ENCODE measurements at regions not wholly inside any gene's neighbourhood (a gene's known extent, or its start where the extent isn't known, plus 50 kb on each side); places are given as distances from the start of the nearest gene placed in this dataset.

GRCh38 chr2:236728916-236729670 is 159.5 kb downstream of the ACKR3 start:
- Histone ChIP-seq H3K9me3 (no peaks in the 10 kb centered on the region), H3K4me3 (no peak overlapping the region), H3K27ac (no peak overlapping the region), H3K4me1 (peaks cover 0 to 6% (median 0%) of the 10 kb centered on the region in 4 donors), H3K27me3 (no peaks in the 10 kb centered on the region), H3K36me3 (no peaks in the 10 kb centered on the region)
- intact Hi-C loops (cut with DNase I; ENCODE audit: low total_unique reads), result no loop called here
- WGBS, 2 donors (ENCODE audit: low coverage in 1 of 2), result 50 to 72% methylated on average over 6 to 13 of the region's 13 CpGs
- in situ Hi-C loops (cut with MboI; ENCODE audit: low pct_ligation_motif_present in 1 of 4, low pct_unique_long_range_greater_than_20kb in 1 of 4, low sequenced_read_pairs in 3 of 4), result no loop called here
- TF ChIP-seq POLR2A (IDR thresholded peaks at IDR 0.05) (no peak), POLR2AphosphoS5 (IDR thresholded peaks at IDR 0.05) (no peak), EP300 (IDR thresholded peaks at IDR 0.05; ENCODE audit: low read depth) (no peak), CTCF (IDR thresholded peaks at IDR 0.05) (no peak)
- DNase-seq, result no peak

- intact Hi-C loops (cut with DNase I; ENCODE audit: low total_unique reads), result no loop called here
These were observed 160.8 kb downstream of the ACKR3 start for GRCh38 chr2:236730393-236730792.

GRCh38 chr2:236731767-236732580 is 162.3 kb downstream of the ACKR3 start:
- intact Hi-C loops (cut with DNase I; ENCODE audit: low total_unique reads) (no loop called here), in situ Hi-C loops (cut with MboI; ENCODE audit: low pct_ligation_motif_present in 1 of 4, low pct_unique_long_range_greater_than_20kb in 1 of 4, low sequenced_read_pairs in 3 of 4) (no loop called here)
- Histone ChIP-seq H3K27me3 (no peaks in the 10 kb centered on the region), H3K4me3 (no peak overlapping the region), H3K4me1 (peaks cover 0 to 6% (median 0%) of the 10 kb centered on the region in 4 donors), H3K27ac (peak overlapping the region; percentile 46 to 67 (median 57)), H3K9me3 (no peaks in the 10 kb centered on the region), H3K36me3 (no peaks in the 10 kb centered on the region)
- 68% methylated on average over 11 of the region's 12 CpGs; no CpG with 5 or more reads in 1 of the 2 donors for WGBS, 2 donors (ENCODE audit: low coverage in 1 of 2)
- peak; percentile 65 for TF ChIP-seq EP300 (IDR thresholded peaks at IDR 0.05; ENCODE audit: low read depth)
- TF ChIP-seq POLR2AphosphoS5 (IDR thresholded peaks at IDR 0.05), result peak; percentile 46 to 65 (median 54)
- TF ChIP-seq CTCF (IDR thresholded peaks at IDR 0.05), result no peak
- DNase-seq, result peak; percentile 49

More at GRCh38 chr2:236730393-236730792, 160.8 kb downstream of the ACKR3 start:
- H3K36me3 ChIP-seq, result no peaks in the 10 kb centered on the region
- peaks cover 0 to 6% (median 0%) of the 10 kb centered on the region in 4 donors for H3K4me1 ChIP-seq
- no peaks in the 10 kb centered on the region for H3K27me3 ChIP-seq
- no peak overlapping the region for H3K27ac ChIP-seq
- in situ Hi-C loops (cut with MboI; ENCODE audit: low pct_ligation_motif_present in 1 of 4, low pct_unique_long_range_greater_than_20kb in 1 of 4, low sequenced_read_pairs in 3 of 4), result no loop called here
- no peak overlapping the region for H3K4me3 ChIP-seq
- no peak for TF ChIP-seq EP300 (IDR thresholded peaks at IDR 0.05; ENCODE audit: low read depth)
- TF ChIP-seq CTCF (IDR thresholded peaks at IDR 0.05), result no peak
- TF ChIP-seq POLR2A (IDR thresholded peaks at IDR 0.05), result no peak
- TF ChIP-seq POLR2AphosphoS5 (IDR thresholded peaks at IDR 0.05), result no peak
- no peak for DNase-seq
- H3K9me3 ChIP-seq, result no peaks in the 10 kb centered on the region
- WGBS, 2 donors (ENCODE audit: low coverage in 1 of 2), result 85 to 91% methylated on average over 2 to 10 of the region's 10 CpGs

GRCh38 chr2:236733156-236733555 is 163.5 kb downstream of the ACKR3 start:
- peak overlapping the region in 2 of 4 donors; percentile 46 to 59 for H3K27ac ChIP-seq
- WGBS, 2 donors (ENCODE audit: low coverage in 1 of 2), result 74 to 78% methylated on average over 2 to 3 of the region's 3 CpGs
- H3K4me1 ChIP-seq, result peaks cover 0 to 6% (median 0%) of the 10 kb centered on the region in 4 donors
- TF ChIP-seq POLR2A (IDR thresholded peaks at IDR 0.05), result no peak
- TF ChIP-seq EP300 (IDR thresholded peaks at IDR 0.05; ENCODE audit: low read depth), result no peak
- no peak for TF ChIP-seq POLR2AphosphoS5 (IDR thresholded peaks at IDR 0.05)
- TF ChIP-seq CTCF (IDR thresholded peaks at IDR 0.05), result no peak
- in situ Hi-C loops (cut with MboI; ENCODE audit: low pct_ligation_motif_present in 1 of 4, low pct_unique_long_range_greater_than_20kb in 1 of 4, low sequenced_read_pairs in 3 of 4), result no loop called here
- H3K27me3 ChIP-seq, result no peaks in the 10 kb centered on the region
- DNase-seq, result no peak
- H3K9me3 ChIP-seq, result no peaks in the 10 kb centered on the region
- H3K36me3 ChIP-seq, result no peaks in the 10 kb centered on the region
- no peak overlapping the region for H3K4me3 ChIP-seq
- intact Hi-C loops (cut with DNase I; ENCODE audit: low total_unique reads), result no loop called here
